ENCODE measurements at regions not wholly inside any gene's neighbourhood (a gene's known extent, or its start where the extent isn't known, plus 50 kb on each side); places are given as distances from the start of the nearest gene placed in this dataset.
A peak's percentile ranks its signal among the peaks of the same experiment; 100 is the strongest.

- TF ChIP-seq, protein P1, sequence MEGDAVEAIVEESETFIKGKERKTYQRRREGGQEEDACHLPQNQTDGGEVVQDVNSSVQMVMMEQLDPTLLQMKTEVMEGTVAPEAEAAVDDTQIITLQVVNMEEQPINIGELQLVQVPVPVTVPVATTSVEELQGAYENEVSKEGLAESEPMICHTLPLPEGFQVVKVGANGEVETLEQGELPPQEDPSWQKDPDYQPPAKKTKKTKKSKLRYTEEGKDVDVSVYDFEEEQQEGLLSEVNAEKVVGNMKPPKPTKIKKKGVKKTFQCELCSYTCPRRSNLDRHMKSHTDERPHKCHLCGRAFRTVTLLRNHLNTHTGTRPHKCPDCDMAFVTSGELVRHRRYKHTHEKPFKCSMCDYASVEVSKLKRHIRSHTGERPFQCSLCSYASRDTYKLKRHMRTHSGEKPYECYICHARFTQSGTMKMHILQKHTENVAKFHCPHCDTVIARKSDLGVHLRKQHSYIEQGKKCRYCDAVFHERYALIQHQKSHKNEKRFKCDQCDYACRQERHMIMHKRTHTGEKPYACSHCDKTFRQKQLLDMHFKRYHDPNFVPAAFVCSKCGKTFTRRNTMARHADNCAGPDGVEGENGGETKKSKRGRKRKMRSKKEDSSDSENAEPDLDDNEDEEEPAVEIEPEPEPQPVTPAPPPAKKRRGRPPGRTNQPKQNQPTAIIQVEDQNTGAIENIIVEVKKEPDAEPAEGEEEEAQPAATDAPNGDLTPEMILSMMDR (IDR thresholded peaks at IDR 0.05; ENCODE audit: low read depth, low read length): no peak
- in situ Hi-C loops (cut with HindIII; ENCODE audit: low sequenced_read_pairs): no loop called here
- DNase-seq (ENCODE audit: low read depth, low spot score): peak; percentile 96
- no peak overlapping the region for H3K4me3 ChIP-seq (ENCODE audit: low read depth, low read length)
Measured at GRCh38 chr1:232891071-232891470, 59.3 kb upstream of the NTPCR start.

GRCh38 chr1:232891656-232892317 lies 58.6 kb upstream of the NTPCR start:
- in situ Hi-C loops (cut with HindIII; ENCODE audit: low sequenced_read_pairs): no loop called here
- TF ChIP-seq, protein P1 (IDR thresholded peaks at IDR 0.05; ENCODE audit: low read depth, low read length): no peak
- no peak overlapping the region for H3K4me3 ChIP-seq (ENCODE audit: low read depth, low read length)
- no peak for DNase-seq (ENCODE audit: low read depth, low spot score)

GRCh38 chr1:232893481-232894313 lies 56.7 kb upstream of the NTPCR start:
- TF ChIP-seq, protein P1 (IDR thresholded peaks at IDR 0.05; ENCODE audit: low read depth, low read length): no peak
- no peak for DNase-seq (ENCODE audit: low read depth, low spot score)
- in situ Hi-C loops (cut with HindIII; ENCODE audit: low sequenced_read_pairs): no loop called here
- no peak overlapping the region for H3K4me3 ChIP-seq (ENCODE audit: low read depth, low read length)

DNA sequence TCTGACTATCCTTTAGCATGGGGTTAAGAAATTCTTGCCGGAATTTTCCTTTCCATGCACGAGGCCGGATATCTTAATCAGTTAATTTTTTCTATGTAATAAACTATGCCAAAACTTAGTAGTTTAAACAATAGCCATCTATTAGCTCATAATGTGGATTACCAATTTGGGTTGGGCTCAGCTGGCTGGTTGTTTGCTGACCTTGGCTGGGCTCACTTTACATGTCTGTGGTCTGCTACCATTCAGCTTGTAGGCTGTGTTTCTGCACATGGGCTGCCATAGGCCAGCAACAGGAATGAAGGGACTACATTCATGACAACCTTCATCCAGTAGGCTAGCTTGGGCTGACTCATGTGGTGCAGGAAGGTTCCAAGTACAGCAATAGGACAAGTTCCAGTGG lies 56.0 kb upstream of the NTPCR start:
- H3K4me3 ChIP-seq (ENCODE audit: low read depth, low read length): no peak overlapping the region
- TF ChIP-seq, protein P1 (IDR thresholded peaks at IDR 0.05; ENCODE audit: low read depth, low read length): no peak
- in situ Hi-C loops (cut with HindIII; ENCODE audit: low sequenced_read_pairs): no loop called here
- no peak for DNase-seq (ENCODE audit: low read depth, low spot score)

- TF ChIP-seq, protein P1 (IDR thresholded peaks at IDR 0.05; ENCODE audit: low read depth, low read length): no peak
- H3K4me3 ChIP-seq (ENCODE audit: low read depth, low read length): no peak overlapping the region
- DNase-seq (ENCODE audit: low read depth, low spot score): no peak
- in situ Hi-C loops (cut with HindIII; ENCODE audit: low sequenced_read_pairs): no loop called here
Measured at GRCh38 chr1:232897949-232898465, 52.4 kb upstream of the NTPCR start.

GRCh38 chr1:232899268-232899667 lies 51.1 kb upstream of the NTPCR start:
- no peak overlapping the region for H3K4me3 ChIP-seq (ENCODE audit: low read depth, low read length)
- TF ChIP-seq, protein P1 (IDR thresholded peaks at IDR 0.05; ENCODE audit: low read depth, low read length): no peak
- DNase-seq (ENCODE audit: low read depth, low spot score): no peak
- in situ Hi-C loops (cut with HindIII; ENCODE audit: low sequenced_read_pairs): no loop called here
